GM19467 (cell line): ENCODE measurements at regions not wholly inside any gene's neighbourhood (a gene's known extent, or its start where the extent isn't known, plus 50 kb on each side); places are given as distances from the start of the nearest gene placed in this dataset.
A peak's percentile ranks its signal among the peaks of the same experiment; 100 is the strongest.

Experiments
- ATAC-seq: cut with Tn5 transposase; IDR thresholded peaks from one replicate; pipeline ENCODE4 v1.9.1; 2021; ENCODE audit warnings: mild to moderate bottlenecking, moderate library complexity; ENCODE audit not compliant: unreplicated experiment

DNA sequence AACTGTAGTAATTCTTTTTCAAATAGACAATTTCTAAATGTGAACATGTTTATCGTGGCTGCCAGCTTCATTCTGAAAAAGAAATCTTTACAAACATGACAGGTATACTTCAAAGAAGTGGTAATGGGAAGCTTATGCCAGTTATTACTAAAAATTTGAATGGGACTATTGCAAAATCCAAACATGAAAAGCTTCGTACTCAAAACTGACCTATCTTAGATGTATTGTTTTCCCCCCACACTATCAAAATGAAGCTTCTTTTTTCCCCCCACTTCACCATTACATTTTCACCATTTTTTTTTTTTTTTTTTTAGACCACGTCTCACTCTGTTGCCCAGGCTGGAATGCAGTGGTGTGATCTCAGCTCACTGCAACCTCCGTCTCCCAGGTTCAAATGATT, 50.4 kb upstream of the SERTAD2 start:
- no peak for ATAC-seq

DNA sequence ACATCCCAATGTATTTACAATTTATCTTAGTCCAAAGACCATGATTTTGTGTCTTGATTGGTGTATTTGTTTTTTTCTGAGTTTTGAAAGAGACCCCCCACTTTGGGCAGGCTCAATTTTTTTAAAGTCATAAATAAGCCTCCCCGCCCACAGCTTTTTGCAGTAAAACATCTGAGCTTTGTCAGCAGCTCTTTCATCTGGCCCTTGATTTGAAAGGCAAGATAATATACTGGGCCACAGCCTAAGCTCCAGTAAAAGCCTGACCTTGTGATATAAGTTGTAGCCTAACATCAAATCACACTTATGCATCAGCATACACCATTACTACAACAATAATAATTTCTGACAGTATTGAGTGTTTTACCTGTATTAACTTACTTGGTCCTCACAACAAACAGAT, 51.3 kb upstream of the SERTAD2 start:
- ATAC-seq, result no peak

DNA sequence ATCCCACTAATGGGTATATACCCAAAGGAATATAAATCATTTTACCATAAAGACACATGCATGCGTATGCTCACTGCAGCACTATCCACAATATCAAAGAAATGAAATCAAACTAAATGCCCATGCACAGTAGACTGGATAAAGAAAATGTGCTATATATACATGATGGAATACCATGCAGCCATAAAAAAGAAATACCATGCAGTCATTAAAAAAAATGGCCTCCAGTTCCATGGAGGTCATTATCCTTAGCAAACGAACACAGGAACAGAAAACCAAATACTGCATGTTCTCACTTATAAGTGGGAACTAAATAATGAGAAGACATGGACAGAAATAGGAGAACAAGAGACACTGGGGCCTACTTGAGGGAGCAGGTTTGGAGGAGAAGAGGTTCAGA, 53.6 kb upstream of the SERTAD2 start:
- no peak for ATAC-seq

DNA sequence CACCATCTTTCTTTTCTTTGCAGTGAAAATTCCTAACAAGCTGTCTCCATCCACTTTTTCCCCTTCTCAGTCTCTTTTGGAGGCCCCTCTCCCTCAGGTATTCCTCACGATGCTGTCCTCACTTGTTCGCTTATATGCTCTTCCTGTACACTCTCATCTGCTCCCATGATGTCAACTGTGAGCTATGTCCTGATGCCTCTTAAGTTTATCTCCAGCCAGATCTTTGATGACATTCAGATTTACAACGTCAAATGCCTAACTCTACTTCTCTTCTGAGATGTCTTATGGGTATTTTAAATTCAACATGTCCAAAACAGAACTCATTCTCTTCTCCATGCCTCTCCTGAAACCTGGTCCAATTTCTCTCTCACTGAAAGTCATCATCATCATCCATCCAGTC, 55.1 kb upstream of the SERTAD2 start:
- ATAC-seq, result no peak

DNA sequence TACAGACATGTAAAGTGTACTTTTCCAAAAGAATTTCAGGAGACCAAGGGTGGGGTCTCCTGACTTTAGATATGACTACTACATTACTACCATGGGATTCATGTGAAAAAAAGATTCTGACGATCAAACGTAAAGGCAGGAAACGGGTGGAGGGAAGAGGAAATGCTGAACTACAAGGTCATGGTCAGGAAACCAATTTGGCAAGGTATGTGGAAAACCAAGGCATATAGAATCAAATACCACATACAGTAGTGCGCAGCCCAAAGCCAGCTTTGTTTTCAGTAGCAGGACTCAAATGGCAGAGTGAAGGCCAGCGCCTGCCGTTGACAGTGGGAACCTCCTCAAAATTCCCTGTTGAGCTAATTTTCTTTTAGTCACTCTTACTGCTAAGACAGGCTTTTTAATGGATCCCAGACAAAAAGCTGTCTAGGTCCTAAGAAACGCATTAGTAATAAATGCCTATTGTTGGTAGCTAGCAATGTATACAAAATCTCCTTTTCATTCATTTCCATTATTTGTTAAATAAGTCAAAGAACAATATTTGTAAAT, 57.6 kb upstream of the SERTAD2 start:
- ATAC-seq, result no peak

DNA sequence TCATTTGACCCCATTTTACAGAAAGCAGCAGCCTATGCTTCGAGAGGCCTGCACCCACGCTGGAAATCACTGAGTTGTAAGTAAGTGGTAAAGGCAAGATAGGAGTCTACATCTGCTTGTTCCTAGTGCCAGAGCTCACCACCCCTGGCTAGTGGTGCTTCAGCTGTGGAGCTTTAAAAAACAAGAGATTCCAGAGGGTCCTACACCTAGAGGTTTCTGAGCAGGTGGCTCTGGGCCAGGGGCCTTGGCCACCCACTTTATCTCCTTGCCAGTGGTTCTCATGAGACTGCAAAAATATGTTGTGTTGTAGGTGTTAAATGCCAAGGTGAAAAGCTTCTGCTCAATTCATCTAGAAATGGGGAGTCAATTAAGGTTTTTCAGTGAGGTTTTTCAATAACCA, 60.0 kb upstream of the SERTAD2 start:
- no peak for ATAC-seq

DNA sequence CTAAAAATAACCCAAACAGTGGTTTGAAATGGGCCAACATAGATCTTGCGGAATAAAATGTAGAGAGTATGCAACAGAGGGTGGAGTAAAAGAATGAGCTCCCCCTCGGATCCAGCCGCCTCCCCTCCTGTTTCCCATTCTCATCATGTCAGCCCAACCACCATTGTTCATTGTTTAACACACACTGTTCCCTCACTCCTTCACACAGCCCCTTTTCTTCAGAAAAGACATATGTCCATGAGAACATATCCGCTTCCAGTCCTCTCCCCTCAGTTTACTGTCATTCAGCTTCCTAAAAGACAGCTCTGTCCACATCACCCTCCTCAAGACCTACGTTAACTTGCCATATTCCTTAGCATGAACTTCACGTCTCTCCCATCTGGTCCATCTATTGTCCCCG, 62.9 kb upstream of the SERTAD2 start:
- ATAC-seq, result no peak

DNA sequence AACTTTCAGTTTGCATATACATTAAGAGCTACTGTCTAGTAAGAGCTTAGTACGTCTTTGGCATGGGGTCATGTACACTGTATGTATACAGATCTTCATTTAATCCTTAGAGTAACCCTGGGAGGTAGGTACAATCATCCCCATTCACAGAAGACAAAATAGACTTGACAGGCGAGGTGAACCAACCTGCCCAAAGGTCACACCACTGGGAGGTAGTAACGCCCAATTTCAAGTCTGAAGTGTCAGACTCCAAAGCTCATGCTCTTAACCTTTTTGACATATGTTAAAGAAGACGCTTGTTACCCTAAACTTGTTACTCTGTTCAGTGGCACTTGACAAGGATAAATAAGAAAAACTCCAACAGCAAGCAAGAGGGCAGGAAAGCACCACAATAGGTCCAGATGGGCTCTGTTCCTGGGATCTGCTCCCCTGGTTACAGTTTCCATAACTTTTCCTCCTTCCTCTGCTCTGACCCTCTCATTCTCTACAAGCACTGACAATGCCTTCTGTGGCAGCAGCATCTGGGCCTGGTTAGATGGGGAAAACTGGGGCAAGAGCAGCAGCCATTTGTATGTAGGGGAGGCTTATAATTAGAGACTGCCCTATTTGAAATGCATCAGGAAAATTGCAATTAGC, 64.7 kb upstream of the SERTAD2 start:
- ATAC-seq, result no peak

DNA sequence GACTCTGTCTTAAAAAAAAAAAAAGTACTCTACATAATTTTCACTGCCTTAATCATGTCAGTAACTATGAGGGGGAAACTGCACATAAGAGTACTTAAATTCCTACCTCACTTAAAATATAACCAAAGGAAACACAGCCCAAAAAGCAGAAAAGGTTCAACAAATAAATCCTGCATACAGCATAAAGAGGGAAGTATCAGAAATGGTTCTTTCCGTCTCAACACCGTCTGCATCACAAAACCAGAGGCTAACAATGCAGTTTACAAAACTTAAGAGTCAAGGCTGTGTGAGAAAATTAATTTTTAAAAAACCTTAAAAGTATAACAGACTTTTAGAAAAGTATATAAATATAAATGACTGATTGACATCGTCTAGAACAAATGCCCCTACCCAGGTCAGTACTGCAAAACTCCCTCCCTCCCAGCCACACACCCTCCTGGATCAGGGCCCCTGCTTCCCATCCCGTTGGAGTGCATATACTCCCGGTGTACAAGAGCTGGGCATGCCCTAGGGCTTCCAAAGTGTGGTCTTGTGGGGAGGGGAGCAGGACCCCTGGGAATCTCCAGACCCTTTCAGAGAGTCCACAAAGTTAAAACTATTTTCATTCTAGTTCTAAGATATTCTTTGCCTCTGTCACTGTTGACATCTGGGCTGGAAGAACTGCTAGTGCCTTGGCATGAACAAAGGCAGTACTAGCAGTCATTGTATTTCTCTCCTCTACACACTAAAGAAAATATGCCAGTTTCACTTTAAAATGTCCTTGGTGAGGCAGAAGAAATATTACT, 67.0 kb upstream of the SERTAD2 start:
- no peak for ATAC-seq

DNA sequence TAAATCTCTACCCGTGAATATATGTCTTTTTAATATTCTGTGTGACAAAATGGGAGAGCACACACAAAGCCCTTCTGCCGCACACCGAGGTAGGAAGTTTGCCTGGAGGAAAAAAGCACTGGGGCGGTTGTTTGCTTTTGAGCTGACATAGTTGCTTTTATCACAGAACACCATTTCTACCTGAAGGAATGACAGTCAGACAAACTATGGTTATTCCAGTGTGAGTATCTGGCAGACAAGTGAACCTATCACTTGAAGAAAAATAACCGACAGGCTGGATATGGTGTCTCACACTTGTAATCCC, 67.6 kb upstream of the SERTAD2 start:
- no peak for ATAC-seq

DNA sequence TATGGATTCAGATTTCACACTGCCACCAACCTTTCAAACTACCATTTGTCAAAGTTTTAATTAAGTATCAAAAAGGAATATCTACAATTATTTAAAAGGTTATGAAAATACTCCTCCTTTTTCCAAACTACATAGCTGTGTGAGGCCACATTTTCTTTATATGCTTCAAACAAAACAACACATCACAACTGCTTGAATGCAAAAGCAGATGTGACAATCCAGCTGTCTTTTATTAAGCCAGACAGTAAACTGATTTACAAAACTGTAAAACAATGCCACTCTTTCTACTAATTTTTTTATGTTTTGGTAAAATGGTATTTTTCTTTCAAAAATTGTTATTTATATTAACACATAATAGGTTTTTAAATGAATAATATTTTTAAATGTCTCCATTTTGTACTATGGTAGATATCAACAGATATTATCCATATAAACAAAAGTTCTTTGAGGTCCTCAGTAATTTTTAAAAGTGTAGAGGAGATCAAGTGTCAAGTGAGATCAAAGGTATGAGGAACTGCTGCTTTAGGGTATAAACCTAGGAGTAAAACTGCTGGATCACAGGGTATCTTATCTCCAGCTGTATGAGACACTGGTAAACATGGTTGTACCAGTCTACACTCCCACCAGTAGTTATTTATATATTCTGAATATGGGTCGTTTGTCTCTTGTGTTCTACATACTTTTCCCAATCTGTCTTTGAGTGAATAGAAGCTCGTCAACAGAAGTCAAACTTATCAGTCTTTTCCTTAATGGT, 68.8 kb upstream of the SERTAD2 start:
- no peak for ATAC-seq

DNA sequence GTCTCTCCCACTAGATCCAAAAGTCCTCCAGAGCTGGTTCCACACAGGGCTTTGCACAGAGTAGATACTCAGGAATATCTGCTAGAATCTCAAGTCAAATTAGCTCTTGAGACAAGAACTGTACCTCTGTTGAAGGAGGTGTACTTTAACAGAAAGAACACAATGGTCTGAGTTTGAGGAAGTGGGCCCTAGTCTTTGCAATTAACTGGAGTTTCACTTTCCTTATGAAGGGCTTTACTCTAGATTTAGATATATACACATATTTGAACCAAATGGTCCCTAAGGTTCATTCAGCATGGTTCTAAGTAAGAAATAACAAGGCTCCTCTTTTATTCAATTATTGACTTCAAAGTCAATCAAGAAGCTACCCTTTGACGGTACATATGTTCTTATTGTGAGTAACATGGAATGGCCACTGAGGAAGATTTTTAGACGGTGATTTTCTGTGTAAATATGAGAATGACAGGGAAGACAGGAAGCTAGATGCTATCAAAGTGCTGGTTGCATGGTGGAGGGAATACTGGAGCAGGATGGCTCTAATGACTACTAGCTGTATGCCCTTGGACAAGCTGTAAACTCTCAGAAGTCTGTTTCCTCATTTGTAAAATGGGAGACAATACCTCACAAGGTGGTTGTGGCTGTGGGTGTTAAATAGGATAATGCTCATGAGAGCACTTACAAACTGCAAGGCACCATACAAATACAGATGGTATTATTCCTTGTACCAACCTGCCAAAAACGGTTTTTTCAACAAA, 73.5 kb upstream of the SERTAD2 start:
- peak; percentile 85 for ATAC-seq

DNA sequence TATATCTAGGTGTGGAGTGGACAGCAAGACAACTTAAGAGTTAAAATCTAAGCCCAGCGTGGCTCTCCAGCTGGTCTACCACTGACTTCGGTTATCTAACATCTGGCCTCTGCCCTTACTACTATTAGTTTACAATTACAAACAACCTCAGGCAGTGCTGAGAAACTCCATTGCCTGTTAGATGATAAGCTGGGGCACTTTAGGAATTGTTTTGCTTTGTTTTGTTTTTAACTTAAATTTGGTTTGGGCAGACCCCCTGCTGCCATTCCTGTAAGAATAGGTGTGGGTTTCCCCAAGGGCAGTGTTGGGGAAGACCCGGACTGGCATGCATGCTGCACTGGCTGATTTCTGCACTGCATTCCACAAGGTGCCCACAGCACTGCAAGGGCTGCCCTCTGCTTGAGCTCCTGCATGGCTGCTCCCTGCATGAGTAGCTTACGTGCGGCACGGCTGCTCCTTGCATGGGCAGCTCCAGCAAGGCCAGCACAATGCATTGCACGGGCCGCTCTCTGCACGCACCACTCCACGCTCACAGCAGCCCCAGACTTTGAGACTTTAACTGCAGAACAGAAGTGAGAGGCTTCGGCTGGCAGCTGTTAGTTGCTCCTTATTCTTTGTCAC, 74.2 kb upstream of the SERTAD2 start:
- no peak for ATAC-seq

DNA sequence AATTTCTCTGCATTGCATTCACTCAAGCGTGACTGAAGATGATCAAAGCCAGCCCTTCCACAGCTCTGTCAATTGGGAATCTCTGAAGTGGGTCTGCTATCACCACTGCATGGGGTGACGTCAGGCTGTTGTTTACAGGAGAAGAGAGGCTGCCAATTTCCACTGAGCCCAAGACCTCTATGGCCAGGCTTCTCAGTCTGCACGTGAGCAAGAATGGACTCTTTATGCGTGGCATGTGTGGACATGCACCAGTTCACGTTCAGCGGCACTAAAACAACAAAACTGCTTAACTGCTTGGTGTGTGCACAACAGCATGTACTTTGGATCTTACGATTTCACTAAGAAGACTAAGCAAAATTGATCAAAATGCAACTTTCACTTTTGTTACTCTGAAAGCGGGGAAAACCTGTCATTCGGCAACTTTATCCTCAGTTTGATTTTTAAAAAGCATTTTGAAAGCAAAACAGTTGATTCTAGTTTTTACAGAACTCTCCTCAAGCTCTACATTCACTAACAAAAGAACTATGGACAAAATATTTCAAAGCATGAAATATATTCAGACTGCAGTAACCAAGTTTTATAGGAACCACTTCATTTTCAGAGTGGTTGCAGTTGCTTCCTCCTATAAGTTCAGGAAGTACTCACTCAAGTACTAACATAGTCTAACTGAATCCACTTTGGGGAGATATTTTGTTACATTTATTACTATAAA, 77.0 kb upstream of the SERTAD2 start:
- no peak for ATAC-seq

DNA sequence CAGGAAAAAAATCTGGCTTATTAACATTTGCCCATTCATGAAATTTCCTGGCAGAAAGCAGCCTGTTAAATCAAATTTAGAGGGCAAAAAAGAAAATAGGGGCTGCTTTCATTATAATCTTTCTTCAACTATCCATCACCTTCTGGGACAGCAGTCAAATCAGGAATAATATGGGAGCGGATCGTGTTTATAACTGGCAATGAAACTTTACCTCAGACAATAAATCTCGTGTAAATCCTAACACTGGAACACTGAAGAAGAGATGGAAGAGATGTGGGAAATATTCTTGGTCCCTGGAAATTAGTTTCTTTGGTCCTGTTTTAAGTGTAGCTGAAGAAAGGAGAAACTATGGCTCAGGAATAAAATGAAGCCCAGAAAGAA, 77.5 kb upstream of the SERTAD2 start:
- no peak for ATAC-seq

DNA sequence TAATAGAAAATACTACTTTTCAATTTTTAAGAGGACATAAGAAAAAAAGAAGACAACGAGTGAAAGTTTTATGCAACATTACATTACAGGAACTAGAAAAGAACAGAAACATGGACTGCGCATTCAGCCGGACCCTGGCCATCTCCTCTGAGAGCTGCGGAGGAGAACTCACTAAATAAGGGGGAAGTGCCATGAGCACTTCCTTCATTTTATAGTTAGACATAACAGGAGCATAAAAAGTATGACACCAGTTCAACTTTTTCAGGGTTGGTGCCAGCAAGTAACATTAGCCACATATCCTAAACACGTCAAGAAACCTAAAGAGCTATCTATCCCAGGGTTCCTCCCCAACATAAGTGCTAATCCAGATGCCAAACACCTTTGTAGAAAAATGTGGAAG, 78.0 kb upstream of the SERTAD2 start:
- no peak for ATAC-seq

DNA sequence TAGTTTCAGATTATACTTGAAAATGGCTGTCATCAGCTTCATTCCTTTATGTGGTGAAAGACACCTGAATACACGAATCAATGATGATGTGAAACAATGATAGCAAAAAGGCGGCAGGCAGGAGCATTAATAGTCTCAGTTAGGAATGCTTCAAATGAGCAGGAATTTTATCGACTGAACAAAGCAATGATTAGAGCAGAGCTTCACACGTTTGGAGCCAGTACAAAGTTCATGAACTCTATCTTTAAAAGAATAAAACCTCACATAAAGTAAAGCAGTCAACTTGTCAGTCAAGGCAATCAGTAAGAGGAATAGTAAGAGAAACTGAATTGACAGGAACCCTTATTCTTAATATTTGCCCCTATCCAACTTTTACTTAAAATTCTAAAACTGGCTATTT, 78.4 kb upstream of the SERTAD2 start:
- ATAC-seq, result no peak

DNA sequence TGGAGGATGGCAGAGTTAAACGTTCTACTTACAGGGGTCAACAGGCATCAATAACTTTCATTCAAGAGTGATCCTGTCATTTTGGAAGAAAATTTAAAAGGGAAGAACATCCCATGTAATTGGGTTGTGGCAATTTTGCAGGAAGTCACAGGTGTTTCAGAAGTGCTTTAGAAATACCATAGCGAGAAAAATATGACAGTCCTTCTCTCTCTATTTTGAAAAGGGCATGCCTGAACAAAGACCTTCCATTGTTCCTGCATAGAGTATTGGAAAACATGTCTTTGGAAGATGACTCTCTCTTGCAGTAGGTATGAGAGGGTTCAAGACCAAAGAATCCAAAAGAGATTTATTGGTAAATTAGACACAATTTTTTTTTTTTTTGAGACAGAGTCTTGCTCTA, 81.8 kb upstream of the SERTAD2 start:
- ATAC-seq, result no peak

DNA sequence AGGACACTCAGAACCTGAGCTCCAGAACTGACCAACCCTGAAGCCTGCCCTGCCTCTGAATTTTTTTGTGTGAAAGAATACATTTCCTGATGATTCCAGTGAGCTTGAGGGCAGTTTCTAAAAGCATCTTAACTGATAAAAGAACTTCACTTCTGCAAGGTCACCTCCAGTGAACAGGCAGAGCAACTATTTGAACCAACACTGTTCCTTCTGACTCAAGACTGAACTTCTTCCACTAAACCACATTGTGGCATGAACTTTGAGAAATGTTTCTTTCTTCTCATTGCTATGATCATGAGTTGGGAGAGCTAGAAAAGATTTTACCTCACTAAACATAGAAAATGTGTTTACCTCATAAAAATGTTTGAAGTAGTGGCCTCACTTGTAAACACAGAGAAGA, 83.8 kb upstream of the SERTAD2 start:
- no peak for ATAC-seq

DNA sequence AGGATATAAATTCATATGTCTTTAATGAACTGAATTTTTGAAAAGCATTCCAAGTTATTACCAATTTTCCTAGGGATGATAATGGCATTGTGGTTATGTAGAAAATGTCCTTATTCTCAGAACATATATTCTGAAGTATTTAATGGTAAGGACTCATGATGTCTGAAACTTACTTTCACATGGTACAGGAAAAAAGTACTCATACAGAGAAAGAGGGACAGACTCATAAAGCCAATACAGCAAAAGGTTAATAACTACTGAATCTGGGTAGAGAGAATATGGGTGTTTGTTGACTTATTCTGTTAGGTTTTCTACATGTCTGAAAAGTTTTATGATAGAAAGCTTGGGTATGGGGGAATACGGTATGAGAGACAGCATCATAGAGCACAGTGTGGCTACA, 84.3 kb upstream of the SERTAD2 start:
- no peak for ATAC-seq
